Posterior vena cava (tissue), 2 donors: ENCODE measurements at regions not wholly inside any gene's neighbourhood (a gene's known extent, or its start where the extent isn't known, plus 50 kb on each side); places are given as distances from the start of the nearest gene placed in this dataset.
"Not testable (repeated sequence)": the region's sequence is repeated elsewhere in the genome, so short reads cannot be mapped to it uniquely, and the experiment has no call there.

Experiments
- DNase-seq: peaks from one replicate; pipeline ENCODE4 v3.0.0-alpha.2; 2020; ENCODE audit warnings: low spot score
- intact Hi-C, 2 donors: fragments of 100-400 bp; cut with DNase I; formaldehyde crosslinking; loops; one replicate each; pipeline versions ENCODE4 v1.14.1 to v1.14.2; 2022 to 2023
- donor health status: DM: yes; HTN: yes; CAD: no.
- donor health status: DM: yes; HTN: yes; CAD: no.

DNA sequence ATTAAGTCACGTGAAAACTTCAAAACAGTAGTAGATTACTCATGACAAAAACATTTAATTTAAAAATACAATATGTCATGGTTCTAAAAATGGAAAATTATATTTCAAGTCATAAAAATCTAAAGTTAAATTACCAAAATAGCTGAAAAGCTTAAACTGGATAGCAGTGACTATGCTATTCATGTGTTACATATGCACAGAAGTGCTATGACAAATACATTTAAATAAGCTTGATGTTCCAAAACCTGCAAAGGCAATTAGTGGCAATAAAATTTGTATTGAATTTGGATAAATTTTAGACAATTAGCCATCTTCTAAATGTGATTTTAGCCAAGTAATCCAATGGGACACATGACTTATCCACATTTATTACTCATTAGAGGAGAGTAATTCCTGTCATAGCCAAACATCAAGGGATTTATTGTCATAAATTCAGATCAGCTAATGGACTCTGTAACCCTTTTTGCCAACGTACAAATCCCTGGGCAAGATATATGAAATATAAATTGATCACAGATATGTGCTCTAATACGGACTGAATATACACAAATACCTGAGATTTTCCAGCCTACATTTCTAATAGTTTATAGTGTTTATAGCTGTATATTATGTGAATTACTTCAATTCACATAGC lies 419.4 kb downstream of the ISL1 start:
- no peak for DNase-seq
- intact Hi-C loops: no loop called here

DNA sequence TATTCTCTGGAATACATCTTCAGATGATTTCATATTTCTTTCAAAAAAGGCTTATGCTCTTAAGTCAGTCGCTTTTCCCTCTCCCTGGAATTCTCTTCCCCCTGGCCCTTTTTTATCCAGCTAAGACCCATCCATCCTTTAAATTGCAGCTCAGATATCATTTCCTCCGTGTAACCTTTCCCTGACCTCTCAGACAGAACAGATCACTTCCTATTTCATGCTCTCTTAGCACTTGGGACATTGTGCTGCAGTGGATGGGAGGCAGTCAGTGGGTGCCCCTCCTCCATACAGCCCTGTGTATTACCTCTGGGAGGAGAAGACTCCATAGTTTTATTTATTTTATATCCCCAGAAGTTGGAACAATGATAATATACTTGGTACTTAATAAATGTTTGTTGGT lies 423.4 kb downstream of the ISL1 start:
- intact Hi-C loops: no loop called here
- DNase-seq: no peak

DNA sequence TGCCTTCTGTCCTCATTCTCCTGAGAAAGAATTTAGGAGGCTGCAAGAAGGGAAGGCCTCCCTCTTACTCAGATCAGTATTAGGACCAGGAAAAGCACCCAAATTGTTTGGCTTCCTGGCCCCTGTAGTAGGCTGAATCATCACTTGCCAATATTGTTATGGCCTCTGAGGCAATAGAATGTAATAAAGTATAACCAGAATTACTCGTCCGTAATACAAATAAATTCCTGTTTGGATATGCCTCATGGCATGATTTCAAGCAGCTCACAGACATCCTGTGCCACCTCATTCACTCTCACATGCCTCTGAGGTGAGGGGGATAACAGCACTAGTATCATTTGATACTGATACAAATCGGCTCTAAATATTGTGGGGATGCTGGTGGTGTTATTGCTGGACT lies 427.3 kb downstream of the ISL1 start:
- DNase-seq: no peak
- intact Hi-C loops: no loop called here

DNA sequence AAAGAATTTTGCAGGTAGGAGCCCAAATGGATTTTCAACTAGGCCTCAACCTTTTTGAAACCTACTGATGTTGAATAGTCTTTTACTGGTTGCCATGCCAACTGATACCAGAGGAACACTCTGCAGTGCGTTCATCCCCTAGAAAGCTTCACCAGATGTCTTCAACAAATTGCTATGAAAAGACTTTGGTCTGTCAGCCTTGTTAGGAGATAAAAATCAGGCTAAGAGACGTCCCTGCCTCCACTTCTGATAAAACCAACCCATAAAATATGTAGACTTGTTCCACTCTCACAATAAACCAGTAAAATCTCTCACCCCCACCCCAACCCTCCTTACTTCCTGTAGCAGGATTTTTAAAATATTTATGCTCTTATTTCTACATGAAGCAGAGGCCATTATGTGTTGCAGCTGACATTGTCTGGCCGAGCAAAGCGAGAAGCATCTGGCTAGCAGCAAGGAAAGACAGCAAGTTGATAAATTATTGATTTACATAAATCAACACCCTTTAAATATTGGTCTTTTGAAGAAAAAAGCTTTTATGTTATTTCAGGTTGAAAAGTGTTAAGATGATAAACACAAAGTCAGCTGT lies 428.7 kb downstream of the ISL1 start:
- intact Hi-C loops: no loop called here
- DNase-seq: no peak

DNA sequence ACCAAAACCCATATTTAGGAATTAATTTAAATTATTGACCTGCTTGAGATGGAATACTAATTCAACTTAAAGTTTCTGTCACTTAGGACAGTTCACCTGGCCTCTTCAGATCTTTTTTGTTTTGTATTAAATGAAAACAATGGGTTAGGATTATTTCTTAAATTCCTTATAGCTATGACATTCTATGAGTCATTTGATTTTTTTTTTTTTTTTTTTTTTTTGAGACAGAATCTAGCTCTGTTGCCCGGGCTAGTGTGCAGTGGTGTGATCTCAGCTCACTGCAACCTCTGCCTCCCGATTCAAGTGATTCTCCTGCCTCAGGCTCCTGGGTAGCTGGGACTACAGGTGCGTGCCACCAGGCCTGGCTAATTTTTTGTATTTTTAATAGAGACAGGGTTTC lies 431.6 kb downstream of the ISL1 start:
- intact Hi-C loops, DNase-seq: not testable (repeated sequence)

DNA sequence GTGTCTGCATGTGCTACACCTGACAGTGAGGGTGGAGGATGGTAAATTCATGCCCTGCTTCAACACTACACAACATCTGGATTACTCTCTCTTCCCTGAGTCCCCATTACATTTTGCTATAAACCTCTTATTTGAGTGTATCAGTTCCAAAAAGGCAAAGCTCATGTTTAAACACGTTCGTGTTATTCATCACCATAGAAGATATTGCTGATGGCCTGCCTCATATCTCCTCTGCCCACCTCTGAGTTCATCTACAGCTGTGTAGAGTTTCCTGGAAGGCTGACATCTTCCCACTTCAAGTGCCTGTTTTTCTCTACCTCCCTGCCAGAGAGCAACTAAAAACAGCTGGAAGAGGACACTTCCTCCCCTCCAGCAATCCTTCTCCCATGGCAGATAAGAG lies 433.2 kb downstream of the ISL1 start:
- intact Hi-C loops: no loop called here
- DNase-seq: no peak

DNA sequence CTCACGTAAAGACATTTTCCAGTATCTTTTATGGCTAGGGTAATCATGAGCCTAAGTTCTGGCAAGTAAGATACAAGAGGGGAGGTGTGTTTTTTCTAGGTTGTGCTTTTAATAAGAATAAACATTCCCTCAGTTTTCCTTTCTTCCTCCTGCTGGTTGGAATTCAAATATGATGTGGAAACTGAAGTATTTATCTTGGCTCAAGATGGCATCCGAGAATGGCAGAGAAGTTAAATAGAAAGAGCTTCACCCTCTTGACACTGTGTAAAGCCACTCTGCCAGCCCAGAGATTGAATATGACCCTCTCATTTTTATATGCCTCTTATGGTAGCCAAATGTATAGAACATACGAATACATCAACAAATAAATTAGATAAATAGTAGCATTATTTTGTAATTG lies 438.4 kb downstream of the ISL1 start:
- intact Hi-C loops: no loop called here
- no peak for DNase-seq

DNA sequence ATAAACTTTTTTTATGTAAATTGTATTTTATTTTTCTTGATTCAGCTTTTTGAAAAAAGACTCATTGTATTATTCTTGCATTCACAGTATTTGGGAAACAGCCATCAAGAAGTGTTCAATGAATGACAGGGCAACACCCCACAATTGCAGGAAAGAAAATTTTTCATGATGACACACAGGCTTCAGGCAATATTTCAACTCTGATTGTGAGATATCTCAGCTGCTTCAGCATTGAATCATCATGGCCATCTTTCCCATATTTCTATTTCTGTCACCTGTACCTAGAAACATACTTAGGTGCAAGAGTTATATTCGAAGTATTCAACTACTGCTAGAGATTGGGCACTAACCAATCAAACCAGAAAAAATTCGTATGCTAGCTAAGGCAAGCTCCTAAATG lies 446.0 kb downstream of the ISL1 start:
- intact Hi-C loops: no loop called here
- DNase-seq: no peak

DNA sequence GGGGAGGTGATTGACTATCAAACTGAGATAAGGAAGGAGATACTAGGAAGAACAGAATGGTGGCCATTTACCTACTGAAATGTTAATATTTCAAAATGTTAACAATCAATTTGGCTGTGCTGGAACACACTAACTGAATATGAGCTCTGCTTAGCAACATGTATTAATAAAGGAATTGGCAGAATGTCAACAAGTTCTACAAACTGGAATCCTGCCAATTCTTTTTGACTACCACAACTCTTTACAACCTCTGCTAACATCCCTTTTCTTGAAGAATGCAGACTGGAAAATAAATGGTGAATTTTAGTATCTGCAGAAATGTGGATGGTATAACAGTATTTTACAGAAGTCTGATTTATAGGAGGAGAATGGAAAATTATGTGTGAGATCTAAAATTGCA lies 446.4 kb downstream of the ISL1 start:
- DNase-seq: no peak
- intact Hi-C loops: no loop called here

DNA sequence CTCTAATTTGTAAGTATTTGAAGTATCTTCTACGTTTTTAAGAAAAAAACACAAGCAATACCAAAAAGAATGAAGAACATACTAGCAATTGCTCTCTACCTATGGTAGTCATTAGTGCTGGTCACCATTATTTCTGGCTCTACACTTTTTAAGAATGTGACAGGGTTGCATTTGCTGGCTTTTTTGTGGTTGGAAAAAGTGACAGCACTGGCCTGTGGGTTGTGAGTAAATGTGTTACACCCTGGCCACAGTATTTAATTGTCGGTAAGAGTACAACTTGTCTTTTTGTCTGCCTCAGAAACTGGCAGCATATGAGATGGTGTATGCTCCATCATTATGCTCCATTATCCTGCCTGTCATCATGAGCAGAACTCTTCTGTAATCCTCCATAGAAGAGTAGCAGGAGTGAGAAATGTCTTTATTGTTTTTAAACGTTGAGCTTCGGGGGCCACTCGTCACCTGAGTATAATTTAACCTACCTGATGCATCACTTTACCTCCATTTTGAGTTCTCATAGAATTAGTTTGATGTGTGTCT lies 449.8 kb downstream of the ISL1 start:
- no peak for DNase-seq
- intact Hi-C loops: no loop called here

DNA sequence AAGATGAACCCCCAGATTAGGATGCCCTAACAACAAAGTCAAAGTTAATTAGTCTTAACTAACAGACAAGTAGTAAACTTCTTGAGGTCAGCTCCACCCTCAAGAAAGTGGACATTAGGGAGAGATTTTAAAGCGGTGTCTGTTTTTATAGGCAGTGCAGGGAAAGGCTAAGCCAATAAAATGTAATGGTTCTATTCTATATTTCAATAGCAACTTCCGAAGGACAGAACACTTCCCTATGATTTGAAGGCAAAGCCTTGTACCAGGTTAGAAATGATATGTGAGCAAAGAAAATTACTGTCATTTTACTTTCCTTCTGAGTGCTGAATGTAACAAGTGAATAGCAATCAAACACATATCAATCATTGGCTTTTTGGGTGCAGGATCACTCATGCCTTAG lies 455.2 kb downstream of the ISL1 start:
- intact Hi-C loops: no loop called here
- no peak for DNase-seq

DNA sequence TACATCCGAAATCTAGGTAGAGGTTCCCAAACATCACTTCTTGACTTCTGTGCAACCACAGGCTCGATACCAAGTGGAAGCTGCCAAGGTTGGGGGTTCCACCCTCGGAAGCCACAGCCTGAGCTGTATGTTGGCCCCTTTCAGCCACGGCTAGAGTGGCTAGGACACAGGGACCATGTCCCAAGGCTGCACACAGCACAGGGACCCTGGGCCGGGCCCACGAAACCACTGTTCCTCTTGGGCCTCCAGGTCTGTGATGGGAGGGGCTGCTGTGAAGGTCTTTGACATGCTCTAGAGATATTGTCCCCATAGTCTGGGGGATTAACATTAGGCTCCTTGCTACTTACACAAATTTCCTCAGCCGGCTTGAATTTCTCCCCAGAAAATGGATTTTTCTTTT lies 460.6 kb downstream of the ISL1 start:
- DNase-seq: no peak
- intact Hi-C loops: no loop called here

DNA sequence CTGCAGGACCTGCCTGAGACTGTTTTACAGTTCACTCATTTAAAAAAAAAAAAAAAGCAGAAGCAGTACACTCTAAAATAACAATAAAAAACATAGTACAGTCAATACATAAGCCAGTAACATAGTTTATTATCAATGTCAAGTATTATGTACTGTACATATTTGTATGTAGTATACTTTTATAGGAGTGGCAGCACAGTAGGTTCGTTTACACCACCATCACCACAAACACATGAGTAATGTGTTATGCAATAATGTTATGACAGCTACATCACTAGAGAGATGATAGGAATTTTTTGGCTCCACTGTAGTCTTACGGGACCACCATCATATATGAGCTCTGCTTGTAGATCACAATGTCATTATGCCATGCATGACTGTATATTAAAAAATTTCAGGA lies 462.8 kb downstream of the ISL1 start:
- intact Hi-C loops: no loop called here
- no peak for DNase-seq

DNA sequence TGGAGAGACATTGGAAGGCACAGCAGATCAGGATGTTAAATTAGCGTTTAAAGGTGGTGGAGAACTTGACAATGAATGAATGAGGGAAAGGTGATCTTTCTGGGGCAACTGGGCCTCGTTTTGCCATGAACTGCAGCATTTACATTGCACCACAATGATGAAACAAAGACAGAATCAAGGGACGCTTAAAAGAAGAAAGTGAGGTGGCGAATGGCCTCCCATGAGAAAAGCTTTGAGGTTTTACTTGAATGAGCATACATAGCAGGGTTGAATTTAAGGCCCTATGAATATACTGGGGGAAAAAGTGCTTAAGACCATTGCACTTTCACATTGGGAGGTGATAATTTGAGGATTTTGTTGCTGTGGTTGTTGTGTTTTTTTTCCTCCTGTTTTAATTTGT lies 476.4 kb downstream of the ISL1 start:
- no peak for DNase-seq
- intact Hi-C loops: no loop called here

DNA sequence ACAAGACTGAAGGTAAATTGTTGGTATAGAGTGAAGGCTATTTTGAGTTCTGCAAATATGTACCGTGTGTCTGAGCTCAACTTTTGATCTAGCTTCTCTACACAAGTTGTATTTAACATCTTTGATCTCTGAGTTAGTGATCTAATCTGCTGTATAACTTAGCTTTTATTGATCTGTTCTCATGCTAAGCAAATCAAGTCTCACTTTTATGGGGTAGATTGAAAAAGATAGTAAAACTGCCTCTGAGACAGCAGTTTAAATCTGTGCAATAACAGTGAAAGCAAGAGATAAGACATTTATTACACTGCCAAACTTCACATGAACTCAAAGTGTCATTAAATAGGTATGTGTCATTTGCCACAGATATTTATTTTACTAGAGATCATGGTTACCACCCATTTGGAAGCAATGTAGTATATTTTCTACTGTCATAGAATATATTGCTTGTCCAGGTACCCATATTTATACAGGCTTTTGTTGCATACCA lies 477.3 kb downstream of the ISL1 start:
- DNase-seq: no peak
- intact Hi-C loops: no loop called here

DNA sequence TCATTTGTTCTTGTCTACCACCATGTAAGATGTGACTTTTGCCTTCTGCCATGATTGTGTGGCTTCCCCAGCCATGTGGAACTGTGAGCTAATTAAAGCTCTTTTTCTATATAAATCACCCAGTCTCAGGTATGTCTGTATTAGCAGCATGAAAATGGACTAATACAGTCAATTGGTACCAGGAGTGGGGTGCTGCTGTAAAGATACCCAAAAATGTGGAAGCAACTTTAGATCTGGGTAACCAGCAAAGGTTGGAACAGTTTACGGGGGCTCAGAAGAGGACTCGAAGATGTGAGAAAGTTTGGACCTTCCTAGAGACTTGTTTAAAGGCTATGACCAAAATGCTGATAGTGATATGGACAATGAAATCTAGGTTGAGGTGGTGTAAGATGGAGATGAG lies 488.9 kb downstream of the ISL1 start:
- intact Hi-C loops: no loop called here
- no peak for DNase-seq

DNA sequence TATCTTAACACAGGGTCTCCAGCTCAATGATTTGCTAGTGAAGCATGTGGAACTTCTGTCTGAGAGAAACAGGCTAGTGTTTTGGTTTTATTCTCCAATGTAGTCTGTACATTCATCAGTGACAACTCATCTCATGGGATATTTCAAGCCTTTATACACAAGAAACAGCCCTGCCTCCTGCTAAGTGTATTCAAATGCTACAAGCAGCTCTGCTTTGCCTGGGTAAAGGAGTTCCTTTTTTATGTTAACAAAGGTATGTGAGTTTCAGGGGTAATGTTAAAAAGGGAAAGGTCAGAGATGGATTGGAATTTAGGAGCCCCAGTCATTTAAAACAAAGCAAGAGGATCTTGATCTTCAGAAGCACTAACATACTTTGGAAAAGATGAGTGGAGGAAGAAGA lies 498.7 kb downstream of the ISL1 start:
- DNase-seq: no peak
- intact Hi-C loops: no loop called here

DNA sequence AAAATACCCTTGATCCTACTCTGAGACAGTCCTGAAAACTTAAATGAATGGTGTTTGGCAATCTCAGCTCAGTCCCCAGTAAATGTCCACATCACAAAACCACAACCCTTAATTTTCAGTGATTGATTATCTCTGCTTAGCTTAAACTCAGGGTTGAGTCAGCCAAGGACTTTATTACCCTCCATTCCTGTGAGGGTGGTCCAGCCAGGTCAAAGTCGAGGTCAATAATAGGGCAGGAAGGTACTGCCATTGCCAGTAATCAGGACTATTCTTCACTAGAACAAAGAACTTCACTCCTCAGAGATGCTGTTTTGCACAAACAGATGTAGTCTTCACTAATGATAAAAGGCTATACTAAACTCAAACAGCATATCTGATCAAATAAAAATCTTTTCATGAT lies 499.4 kb downstream of the ISL1 start:
- DNase-seq: no peak
- intact Hi-C loops: no loop called here

DNA sequence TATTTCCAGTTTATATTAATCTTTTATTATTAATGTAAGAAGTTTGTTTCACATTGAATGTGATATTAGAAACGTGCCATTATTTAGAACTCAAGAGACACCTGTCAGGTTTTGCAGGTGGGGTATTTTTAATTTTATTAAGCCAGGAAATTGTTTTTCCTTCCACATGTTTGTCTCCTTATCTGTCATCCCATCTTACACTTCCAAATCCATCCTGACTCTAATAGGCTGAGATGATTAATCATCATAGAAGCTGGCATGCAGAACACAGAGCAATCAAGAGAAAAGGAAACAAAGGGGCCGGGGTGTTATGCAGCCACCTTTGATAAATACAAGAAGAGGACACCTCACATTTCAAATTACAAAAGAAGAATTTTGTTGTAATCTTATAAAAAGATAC lies 506.5 kb downstream of the ISL1 start:
- intact Hi-C loops: no loop called here
- no peak for DNase-seq

DNA sequence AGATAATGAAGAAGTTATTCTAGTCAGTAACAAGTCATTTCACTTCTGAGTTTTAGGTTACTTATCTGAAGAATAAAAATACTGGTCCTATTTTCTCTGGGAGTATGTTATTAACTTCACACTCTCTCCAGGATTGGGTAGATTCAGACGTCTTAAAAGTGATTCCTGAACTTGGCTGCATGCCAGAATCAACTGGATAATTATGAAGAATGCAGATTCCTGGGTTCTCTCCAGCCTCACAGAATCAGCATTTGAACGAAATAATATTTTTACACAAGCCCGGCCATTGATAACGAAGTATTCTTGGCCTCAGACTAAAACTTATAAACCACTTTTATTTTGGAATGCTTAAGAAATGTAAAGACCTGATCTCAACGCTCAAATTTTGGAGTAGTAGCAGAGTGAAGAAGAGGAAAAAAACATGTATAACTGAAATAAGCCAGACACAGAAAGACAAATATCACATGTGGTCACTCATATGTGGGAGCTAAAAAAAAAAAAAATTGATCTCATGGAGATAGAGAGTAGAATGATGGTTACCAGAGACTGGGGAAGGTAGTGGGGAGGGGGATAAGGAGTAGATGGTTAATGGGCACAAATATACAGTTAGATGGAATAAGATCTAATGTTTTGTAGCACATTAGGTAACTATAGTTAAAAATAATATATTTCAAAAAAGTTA lies 507.3 kb downstream of the ISL1 start:
- intact Hi-C loops: no loop called here
- no peak for DNase-seq

DNA sequence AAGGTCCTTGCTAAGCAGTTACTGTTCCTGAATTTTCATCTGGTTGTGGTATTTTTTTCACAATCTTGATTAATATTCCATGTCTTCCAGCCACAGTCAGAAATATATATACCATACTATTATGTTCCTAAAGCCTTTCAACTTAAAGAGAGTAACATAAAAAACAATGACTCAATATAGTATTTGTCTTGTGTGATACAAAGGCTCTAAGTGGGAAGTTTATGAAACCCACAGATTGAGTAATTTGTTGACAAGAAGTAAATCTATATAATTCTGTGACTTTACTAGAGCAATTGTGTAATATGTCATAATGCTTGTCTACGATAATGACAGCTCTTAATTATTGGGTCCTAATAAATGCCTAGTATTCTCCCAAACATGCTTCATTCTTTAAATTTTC lies 509.4 kb downstream of the ISL1 start:
- intact Hi-C loops: no loop called here
- no peak for DNase-seq
